ENCODE measurements at regions not wholly inside any gene's neighbourhood (a gene's known extent, or its start where the extent isn't known, plus 50 kb on each side); places are given as distances from the start of the nearest gene placed in this dataset.

GRCh38 chr12:108048686-108049085 lies 80.4 kb upstream of the WSCD2 start:
- TF ChIP-seq POLR2AphosphoS5 (IDR thresholded peaks at IDR 0.05; ENCODE audit: low read depth, low read length) (no peak), CTCF (IDR thresholded peaks at IDR 0.05) (no peak), CHD2 (IDR thresholded peaks at IDR 0.05; ENCODE audit: low read length, partially characterized antibody) (no peak), SMC3 (IDR thresholded peaks at IDR 0.05; ENCODE audit: low read depth, low read length) (no peak), IRF3 (IDR thresholded peaks at IDR 0.05; ENCODE audit: low read depth, low read length) (no peak), RFX5 (IDR thresholded peaks at IDR 0.05; ENCODE audit: low read length) (no peak), PBX3 (IDR thresholded peaks at IDR 0.05) (no peak), JUND (IDR thresholded peaks at IDR 0.05) (no peak), EZH2phosphoT487 (IDR thresholded peaks at IDR 0.05; ENCODE audit: borderline replicate concordance, low read depth) (no peak), ZBTB33 (IDR thresholded peaks at IDR 0.05; ENCODE audit: borderline replicate concordance, low read depth) (no peak), SIN3A (IDR thresholded peaks at IDR 0.05; ENCODE audit: borderline replicate concordance, low read depth, low read length) (no peak), USF1 (IDR thresholded peaks at IDR 0.05; ENCODE audit: borderline replicate concordance, low read depth) (no peak), RAD21 (IDR thresholded peaks at IDR 0.05; ENCODE audit: low read length) (no peak), TEAD4 (IDR thresholded peaks at IDR 0.05; ENCODE audit: borderline replicate concordance, insufficient read depth) (no peak)

All from SK-N-SH (cell line).